ENCODE measurements at regions not wholly inside any gene's neighbourhood (a gene's known extent, or its start where the extent isn't known, plus 50 kb on each side); places are given as distances from the start of the nearest gene placed in this dataset.

GRCh38 chr18:23316988-23317387 is 136.1 kb upstream of the RIOK3 start:
- no peak for TF ChIP-seq EZH2 (IDR thresholded peaks at IDR 0.05; ENCODE audit: borderline replicate concordance)
- no peak for TF ChIP-seq EZH2phosphoT487 (IDR thresholded peaks at IDR 0.05; ENCODE audit: low read depth, severe bottlenecking, unreplicated experiment)
